ENCODE measurements at regions not wholly inside any gene's neighbourhood (a gene's known extent, or its start where the extent isn't known, plus 50 kb on each side); places are given as distances from the start of the nearest gene placed in this dataset.
"Not testable (repeated sequence)": the region's sequence is repeated elsewhere in the genome, so short reads cannot be mapped to it uniquely, and the experiment has no call there.

- H3K4me1 Mint-ChIP-seq: no peaks in the 10 kb centered on the region
- H3K27ac Mint-ChIP-seq: no peak overlapping the region
- no peaks in the 10 kb centered on the region for H3K36me3 Mint-ChIP-seq
- H3K4me3 Mint-ChIP-seq: no peak overlapping the region
- TF ChIP-seq CTCF (IDR thresholded peaks at IDR 0.05; ENCODE audit: unreplicated experiment): no peak
- DNase-seq (ENCODE audit: low spot score in 2 of 2, unreplicated experiment in 2 of 2): no peak
- peaks cover 7% of the 10 kb centered on the region for H3K9me3 Mint-ChIP-seq
- peaks cover 35% of the 10 kb centered on the region for H3K27me3 Mint-ChIP-seq (ENCODE audit: low read depth)
These were observed 337.8 kb upstream of the DNAJC19 start for GRCh38 chr3:181327349-181327748.

GRCh38 chr3:181326637-181327223 is 337.2 kb upstream of the DNAJC19 start:
- DNase-seq (ENCODE audit: low spot score in 2 of 2, unreplicated experiment in 2 of 2): no peak
- Mint-ChIP-seq H3K27ac (no peak overlapping the region), H3K9me3 (peaks cover 13% of the 10 kb centered on the region), H3K4me1 (no peaks in the 10 kb centered on the region), H3K27me3 (ENCODE audit: low read depth) (peaks cover 35% of the 10 kb centered on the region), H3K4me3 (no peak overlapping the region), H3K36me3 (no peaks in the 10 kb centered on the region)
- peak; percentile 62 for TF ChIP-seq CTCF (IDR thresholded peaks at IDR 0.05; ENCODE audit: unreplicated experiment)

- H3K36me3 Mint-ChIP-seq; H3K27ac Mint-ChIP-seq; H3K4me3 Mint-ChIP-seq; DNase-seq (ENCODE audit: low spot score in 2 of 2, unreplicated experiment in 2 of 2); H3K4me1 Mint-ChIP-seq: not testable (repeated sequence)
- H3K9me3 Mint-ChIP-seq: peaks cover 20% of the 10 kb centered on the region
- H3K27me3 Mint-ChIP-seq (ENCODE audit: low read depth): peaks cover 24% of the 10 kb centered on the region
These were observed 335.0 kb upstream of the DNAJC19 start for GRCh38 chr3:181324516-181324915.

GRCh38 chr3:181318321-181318720 is 328.8 kb upstream of the DNAJC19 start:
- H3K36me3 Mint-ChIP-seq: no peaks in the 10 kb centered on the region
- peaks cover 20% of the 10 kb centered on the region for H3K9me3 Mint-ChIP-seq
- no peak overlapping the region for H3K27ac Mint-ChIP-seq
- peaks cover 15% of the 10 kb centered on the region for H3K27me3 Mint-ChIP-seq (ENCODE audit: low read depth)
- no peak for DNase-seq (ENCODE audit: low spot score in 2 of 2, unreplicated experiment in 2 of 2)
- H3K4me3 Mint-ChIP-seq: no peak overlapping the region
- TF ChIP-seq CTCF (IDR thresholded peaks at IDR 0.05; ENCODE audit: unreplicated experiment): no peak
- H3K4me1 Mint-ChIP-seq: no peaks in the 10 kb centered on the region

- Mint-ChIP-seq H3K27me3 (ENCODE audit: low read depth) (peaks cover 17% of the 10 kb centered on the region), H3K4me3 (no peak overlapping the region), H3K27ac (no peak overlapping the region), H3K4me1 (no peaks in the 10 kb centered on the region), H3K9me3 (peaks cover 15% of the 10 kb centered on the region), H3K36me3 (no peaks in the 10 kb centered on the region)
- DNase-seq (ENCODE audit: low spot score in 2 of 2, unreplicated experiment in 2 of 2): no peak
- TF ChIP-seq CTCF (IDR thresholded peaks at IDR 0.05; ENCODE audit: unreplicated experiment): no peak
These were observed 328.0 kb upstream of the DNAJC19 start for GRCh38 chr3:181317508-181317907.

GRCh38 chr3:181316482-181316881 is 326.9 kb upstream of the DNAJC19 start:
- Mint-ChIP-seq H3K4me3 (no peak overlapping the region), H3K27me3 (ENCODE audit: low read depth) (peaks cover 18% of the 10 kb centered on the region), H3K4me1 (no peaks in the 10 kb centered on the region), H3K9me3 (peaks cover 6% of the 10 kb centered on the region), H3K36me3 (no peaks in the 10 kb centered on the region), H3K27ac (no peak overlapping the region)
- no peak for TF ChIP-seq CTCF (IDR thresholded peaks at IDR 0.05; ENCODE audit: unreplicated experiment)
- DNase-seq (ENCODE audit: low spot score in 2 of 2, unreplicated experiment in 2 of 2): no peak
